ENCODE measurements at regions not wholly inside any gene's neighbourhood (a gene's known extent, or its start where the extent isn't known, plus 50 kb on each side); places are given as distances from the start of the nearest gene placed in this dataset.

GRCh38 chr20:17827759-17828559, 128.2 kb downstream of the BANF2 start (continued):
- TF ChIP-seq ZNF782 (CRISPR knock-in tag; IDR thresholded peaks at IDR 0.05; ENCODE audit: borderline replicate concordance) (no peak), GLI4 (CRISPR knock-in tag; IDR thresholded peaks at IDR 0.05; ENCODE audit: borderline replicate concordance) (no peak), JUND (CRISPR knock-in tag; IDR thresholded peaks at IDR 0.05) (no peak), KIAA2018 (CRISPR knock-in tag; IDR thresholded peaks at IDR 0.05; ENCODE audit: borderline replicate concordance) (no peak), ZBTB38 (CRISPR knock-in tag; IDR thresholded peaks at IDR 0.05) (no peak), MTF2 (CRISPR knock-in tag; IDR thresholded peaks at IDR 0.05; ENCODE audit: borderline replicate concordance) (no peak), RXRB (CRISPR knock-in tag; IDR thresholded peaks at IDR 0.05; ENCODE audit: borderline replicate concordance) (peak; percentile 88), HDAC2 (CRISPR knock-in tag; IDR thresholded peaks at IDR 0.05) (peak; percentile 14; the same call in 1 of the 2 replicates), NR2F1 (CRISPR knock-in tag; IDR thresholded peaks at IDR 0.05) (0 out of 4 replicates have a peak, but pooled peaks of 1 of the 2 experiments have one; percentile 30), NR1H2 (CRISPR knock-in tag; IDR thresholded peaks at IDR 0.05; ENCODE audit: borderline replicate concordance, low read depth) (no peak), ZNF44 (CRISPR knock-in tag; IDR thresholded peaks at IDR 0.05) (no peak), ZNF367 (CRISPR knock-in tag; IDR thresholded peaks at IDR 0.05; ENCODE audit: borderline replicate concordance) (no peak), RAD51 (IDR thresholded peaks at IDR 0.05; ENCODE audit: borderline replicate concordance) (no peak)

All from HepG2 (cell line).